ENCODE measurements at regions not wholly inside any gene's neighbourhood (a gene's known extent, or its start where the extent isn't known, plus 50 kb on each side); places are given as distances from the start of the nearest gene placed in this dataset.

DNA sequence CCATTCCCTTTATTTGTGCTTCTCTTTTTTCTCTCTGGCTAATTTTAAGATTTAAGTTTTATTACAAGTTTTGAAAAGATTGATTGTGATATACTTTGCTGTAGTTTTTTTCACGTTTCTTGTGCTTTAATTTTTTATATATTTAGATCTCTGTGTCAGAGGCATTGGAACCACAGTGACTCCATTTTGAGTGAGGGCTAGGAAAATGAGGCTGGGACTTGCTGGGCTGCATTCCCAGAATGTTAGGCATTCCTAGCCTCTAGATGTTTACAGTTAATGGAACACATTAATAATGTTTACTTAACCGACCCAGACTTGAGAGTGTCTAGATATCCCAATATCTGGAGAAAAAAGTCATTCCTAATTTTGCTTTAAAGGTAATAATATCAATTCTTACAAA, 939.4 kb downstream of the BRINP3 start:
- TF ChIP-seq SNAI2 (CRISPR knock-in tag; IDR thresholded peaks at IDR 0.05) (no peak), ZNF70 (CRISPR knock-in tag; IDR thresholded peaks at IDR 0.05) (no peak), CSDC2 (CRISPR knock-in tag; IDR thresholded peaks at IDR 0.05) (no peak), ARNTL (CRISPR knock-in tag; IDR thresholded peaks at IDR 0.05; ENCODE audit: borderline replicate concordance, low read depth) (no peak), BACH2 (CRISPR knock-in tag; IDR thresholded peaks at IDR 0.05; ENCODE audit: borderline replicate concordance) (no peak), RARB (CRISPR knock-in tag; IDR thresholded peaks at IDR 0.05) (no peak), OSR1 (CRISPR knock-in tag; IDR thresholded peaks at IDR 0.05) (no peak), ISL1 (CRISPR knock-in tag; IDR thresholded peaks at IDR 0.05) (no peak), TOX (CRISPR knock-in tag; IDR thresholded peaks at IDR 0.05; ENCODE audit: borderline replicate concordance) (no peak)
- TF ChIP-seq, protein P1, sequence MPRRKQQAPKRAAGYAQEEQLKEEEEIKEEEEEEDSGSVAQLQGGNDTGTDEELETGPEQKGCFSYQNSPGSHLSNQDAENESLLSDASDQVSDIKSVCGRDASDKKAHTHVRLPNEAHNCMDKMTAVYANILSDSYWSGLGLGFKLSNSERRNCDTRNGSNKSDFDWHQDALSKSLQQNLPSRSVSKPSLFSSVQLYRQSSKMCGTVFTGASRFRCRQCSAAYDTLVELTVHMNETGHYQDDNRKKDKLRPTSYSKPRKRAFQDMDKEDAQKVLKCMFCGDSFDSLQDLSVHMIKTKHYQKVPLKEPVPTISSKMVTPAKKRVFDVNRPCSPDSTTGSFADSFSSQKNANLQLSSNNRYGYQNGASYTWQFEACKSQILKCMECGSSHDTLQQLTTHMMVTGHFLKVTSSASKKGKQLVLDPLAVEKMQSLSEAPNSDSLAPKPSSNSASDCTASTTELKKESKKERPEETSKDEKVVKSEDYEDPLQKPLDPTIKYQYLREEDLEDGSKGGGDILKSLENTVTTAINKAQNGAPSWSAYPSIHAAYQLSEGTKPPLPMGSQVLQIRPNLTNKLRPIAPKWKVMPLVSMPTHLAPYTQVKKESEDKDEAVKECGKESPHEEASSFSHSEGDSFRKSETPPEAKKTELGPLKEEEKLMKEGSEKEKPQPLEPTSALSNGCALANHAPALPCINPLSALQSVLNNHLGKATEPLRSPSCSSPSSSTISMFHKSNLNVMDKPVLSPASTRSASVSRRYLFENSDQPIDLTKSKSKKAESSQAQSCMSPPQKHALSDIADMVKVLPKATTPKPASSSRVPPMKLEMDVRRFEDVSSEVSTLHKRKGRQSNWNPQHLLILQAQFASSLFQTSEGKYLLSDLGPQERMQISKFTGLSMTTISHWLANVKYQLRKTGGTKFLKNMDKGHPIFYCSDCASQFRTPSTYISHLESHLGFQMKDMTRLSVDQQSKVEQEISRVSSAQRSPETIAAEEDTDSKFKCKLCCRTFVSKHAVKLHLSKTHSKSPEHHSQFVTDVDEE (CRISPR knock-in tag; IDR thresholded peaks at IDR 0.05): no peak
- TF ChIP-seq, protein P2, sequence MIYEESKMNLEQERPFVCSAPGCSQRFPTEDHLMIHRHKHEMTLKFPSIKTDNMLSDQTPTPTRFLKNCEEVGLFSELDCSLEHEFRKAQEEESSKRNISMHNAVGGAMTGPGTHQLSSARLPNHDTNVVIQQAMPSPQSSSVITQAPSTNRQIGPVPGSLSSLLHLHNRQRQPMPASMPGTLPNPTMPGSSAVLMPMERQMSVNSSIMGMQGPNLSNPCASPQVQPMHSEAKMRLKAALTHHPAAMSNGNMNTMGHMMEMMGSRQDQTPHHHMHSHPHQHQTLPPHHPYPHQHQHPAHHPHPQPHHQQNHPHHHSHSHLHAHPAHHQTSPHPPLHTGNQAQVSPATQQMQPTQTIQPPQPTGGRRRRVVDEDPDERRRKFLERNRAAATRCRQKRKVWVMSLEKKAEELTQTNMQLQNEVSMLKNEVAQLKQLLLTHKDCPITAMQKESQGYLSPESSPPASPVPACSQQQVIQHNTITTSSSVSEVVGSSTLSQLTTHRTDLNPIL (CRISPR knock-in tag; IDR thresholded peaks at IDR 0.05; ENCODE audit: low read depth): no peak
- TF ChIP-seq, protein P3, sequence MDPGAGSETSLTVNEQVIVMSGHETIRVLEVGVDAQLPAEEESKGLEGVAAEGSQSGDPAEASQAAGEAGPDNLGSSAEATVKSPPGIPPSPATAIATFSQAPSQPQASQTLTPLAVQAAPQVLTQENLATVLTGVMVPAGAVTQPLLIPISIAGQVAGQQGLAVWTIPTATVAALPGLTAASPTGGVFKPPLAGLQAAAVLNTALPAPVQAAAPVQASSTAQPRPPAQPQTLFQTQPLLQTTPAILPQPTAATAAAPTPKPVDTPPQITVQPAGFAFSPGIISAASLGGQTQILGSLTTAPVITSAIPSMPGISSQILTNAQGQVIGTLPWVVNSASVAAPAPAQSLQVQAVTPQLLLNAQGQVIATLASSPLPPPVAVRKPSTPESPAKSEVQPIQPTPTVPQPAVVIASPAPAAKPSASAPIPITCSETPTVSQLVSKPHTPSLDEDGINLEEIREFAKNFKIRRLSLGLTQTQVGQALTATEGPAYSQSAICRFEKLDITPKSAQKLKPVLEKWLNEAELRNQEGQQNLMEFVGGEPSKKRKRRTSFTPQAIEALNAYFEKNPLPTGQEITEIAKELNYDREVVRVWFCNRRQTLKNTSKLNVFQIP (CRISPR knock-in tag; IDR thresholded peaks at IDR 0.05; ENCODE audit: borderline replicate concordance, low read depth): no peak
- ATAC-seq: no peak

DNA sequence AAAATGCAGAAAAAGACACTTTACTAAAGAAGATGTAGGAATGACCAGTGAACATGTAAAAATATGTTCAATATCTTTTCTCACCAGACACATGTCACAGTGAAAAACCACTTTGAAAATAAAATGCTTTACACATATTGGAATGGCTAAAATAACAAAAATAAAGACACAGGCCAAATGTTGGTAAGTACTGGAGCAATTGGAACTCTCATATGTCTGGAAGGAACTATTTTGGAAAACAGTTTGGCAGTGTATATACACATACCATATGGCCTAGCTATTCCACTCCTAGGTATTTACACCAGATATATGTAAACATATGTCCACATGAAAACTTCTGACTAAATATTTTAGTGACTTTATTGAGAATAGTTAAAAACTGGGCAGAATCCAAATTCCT, 927.2 kb downstream of the BRINP3 start:
- ATAC-seq: no peak
- no peak for TF ChIP-seq CSDC2 (CRISPR knock-in tag; IDR thresholded peaks at IDR 0.05)
- no peak for TF ChIP-seq RARB (CRISPR knock-in tag; IDR thresholded peaks at IDR 0.05)
- TF ChIP-seq ZNF70 (CRISPR knock-in tag; IDR thresholded peaks at IDR 0.05): no peak
- TF ChIP-seq PPARA (CRISPR knock-in tag; IDR thresholded peaks at IDR 0.05; ENCODE audit: borderline replicate concordance): no peak
- TF ChIP-seq GLIS3 (CRISPR knock-in tag; IDR thresholded peaks at IDR 0.05): no peak
- no peak for TF ChIP-seq ARNTL (CRISPR knock-in tag; IDR thresholded peaks at IDR 0.05; ENCODE audit: borderline replicate concordance, low read depth)
- TF ChIP-seq, protein P2 (CRISPR knock-in tag; IDR thresholded peaks at IDR 0.05; ENCODE audit: low read depth): no peak

DNA sequence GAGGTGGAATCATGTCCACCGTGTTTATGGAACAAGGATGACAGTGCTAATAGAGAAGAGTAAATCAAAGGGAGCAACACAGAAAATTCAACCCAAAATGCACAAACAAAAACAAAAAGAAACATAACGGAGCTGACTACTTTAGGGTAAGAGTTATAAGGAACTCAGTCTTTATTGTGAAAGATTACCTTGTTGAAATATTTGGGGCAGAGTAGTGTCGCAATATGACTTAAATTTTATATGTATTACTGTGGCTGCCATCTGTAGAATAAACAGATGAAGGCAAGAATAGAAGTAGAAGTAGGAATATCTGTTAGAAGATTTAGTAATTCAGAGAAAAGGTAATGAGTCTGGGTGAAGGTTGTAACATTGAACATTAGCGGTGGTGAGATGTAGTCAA, 913.9 kb downstream of the BRINP3 start:
- no peak for ATAC-seq
- TF ChIP-seq ESRRG (CRISPR knock-in tag; IDR thresholded peaks at IDR 0.05): no peak
- no peak for TF ChIP-seq ARNTL (CRISPR knock-in tag; IDR thresholded peaks at IDR 0.05; ENCODE audit: borderline replicate concordance, low read depth)
- TF ChIP-seq GLIS3 (CRISPR knock-in tag; IDR thresholded peaks at IDR 0.05): no peak
- no peak for TF ChIP-seq CSDC2 (CRISPR knock-in tag; IDR thresholded peaks at IDR 0.05)
- TF ChIP-seq SNAI2 (CRISPR knock-in tag; IDR thresholded peaks at IDR 0.05): no peak
- TF ChIP-seq ZNF565 (CRISPR knock-in tag; conservative IDR thresholded peaks at IDR 0.05; ENCODE audit: low read depth): no peak

DNA sequence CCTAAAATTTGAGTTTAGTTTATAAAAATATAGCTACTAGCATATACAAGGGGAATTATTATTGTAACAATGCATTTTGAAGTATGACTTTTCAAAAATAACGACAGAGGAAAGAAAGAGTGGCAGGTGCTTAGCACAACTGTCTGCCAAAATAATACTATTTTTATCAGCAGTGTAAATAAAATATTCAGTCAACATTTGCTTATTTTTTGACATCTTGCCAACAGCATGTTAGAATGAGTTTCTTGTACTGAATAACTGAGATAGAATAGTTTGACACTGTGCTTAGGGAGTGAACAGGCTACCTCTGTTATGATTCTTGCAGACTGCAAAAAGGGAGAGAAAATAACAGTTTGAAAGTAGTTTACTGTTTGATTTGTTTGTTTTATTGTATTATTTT, 909.8 kb downstream of the BRINP3 start:
- ATAC-seq: no peak
- no peak for TF ChIP-seq ISL1 (CRISPR knock-in tag; IDR thresholded peaks at IDR 0.05)

DNA sequence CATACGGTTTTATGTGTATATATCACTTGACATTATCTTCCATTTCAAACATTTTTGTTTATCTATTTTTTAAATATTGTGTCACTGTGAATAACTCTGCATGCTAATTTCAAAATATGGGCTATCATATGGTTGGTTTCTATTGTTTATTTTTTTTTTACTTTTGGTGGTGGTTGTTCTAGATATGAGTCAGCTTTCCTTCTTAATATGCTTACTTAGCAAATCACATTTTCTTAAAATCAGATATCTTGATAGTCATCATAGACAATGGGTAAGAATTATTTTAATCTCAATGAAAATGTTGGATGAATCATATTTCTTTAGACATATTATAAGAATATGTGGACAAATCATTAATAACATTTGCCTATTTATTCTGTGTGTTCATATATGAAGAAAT, 881.5 kb downstream of the BRINP3 start:
- no peak for ATAC-seq
- TF ChIP-seq RARB (CRISPR knock-in tag; IDR thresholded peaks at IDR 0.05) (no peak), ARNTL (CRISPR knock-in tag; IDR thresholded peaks at IDR 0.05; ENCODE audit: borderline replicate concordance, low read depth) (no peak), ZFP3 (CRISPR knock-in tag; IDR thresholded peaks at IDR 0.05) (no peak), TOX (CRISPR knock-in tag; IDR thresholded peaks at IDR 0.05; ENCODE audit: borderline replicate concordance) (no peak), ZC3H10 (CRISPR knock-in tag; IDR thresholded peaks at IDR 0.05) (no peak), ESRRG (CRISPR knock-in tag; IDR thresholded peaks at IDR 0.05) (no peak), ZNF8 (CRISPR knock-in tag; IDR thresholded peaks at IDR 0.05) (no peak)
- TF ChIP-seq, protein P1 (CRISPR knock-in tag; IDR thresholded peaks at IDR 0.05): no peak
- TF ChIP-seq, protein P4, sequence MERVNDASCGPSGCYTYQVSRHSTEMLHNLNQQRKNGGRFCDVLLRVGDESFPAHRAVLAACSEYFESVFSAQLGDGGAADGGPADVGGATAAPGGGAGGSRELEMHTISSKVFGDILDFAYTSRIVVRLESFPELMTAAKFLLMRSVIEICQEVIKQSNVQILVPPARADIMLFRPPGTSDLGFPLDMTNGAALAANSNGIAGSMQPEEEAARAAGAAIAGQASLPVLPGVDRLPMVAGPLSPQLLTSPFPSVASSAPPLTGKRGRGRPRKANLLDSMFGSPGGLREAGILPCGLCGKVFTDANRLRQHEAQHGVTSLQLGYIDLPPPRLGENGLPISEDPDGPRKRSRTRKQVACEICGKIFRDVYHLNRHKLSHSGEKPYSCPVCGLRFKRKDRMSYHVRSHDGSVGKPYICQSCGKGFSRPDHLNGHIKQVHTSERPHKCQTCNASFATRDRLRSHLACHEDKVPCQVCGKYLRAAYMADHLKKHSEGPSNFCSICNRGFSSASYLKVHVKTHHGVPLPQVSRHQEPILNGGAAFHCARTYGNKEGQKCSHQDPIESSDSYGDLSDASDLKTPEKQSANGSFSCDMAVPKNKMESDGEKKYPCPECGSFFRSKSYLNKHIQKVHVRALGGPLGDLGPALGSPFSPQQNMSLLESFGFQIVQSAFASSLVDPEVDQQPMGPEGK (CRISPR knock-in tag; IDR thresholded peaks at IDR 0.05; ENCODE audit: borderline replicate concordance): no peak
- TF ChIP-seq, protein P3 (CRISPR knock-in tag; IDR thresholded peaks at IDR 0.05; ENCODE audit: borderline replicate concordance, low read depth): no peak

All from SK-N-SH treated with all-trans-retinoic acid at 6 μM for 48 hours (cell line).